Colonic mucosa (tissue), 4 donors: ENCODE measurements at regions not wholly inside any gene's neighbourhood (a gene's known extent, or its start where the extent isn't known, plus 50 kb on each side); places are given as distances from the start of the nearest gene placed in this dataset.

Source experiments
- DNase-seq: peaks from one replicate; pipeline ENCODE4 v3.0.0-alpha.2; 2020
- H3K27ac ChIP-seq: fragments of 200-600 bp; one replicate; pipeline ENCODE4 v1.8.0; 2021
- H3K27me3 ChIP-seq: fragments of 200-600 bp; one replicate; pipeline ENCODE4 v1.8.0; 2021
- H3K36me3 ChIP-seq: fragments of 200-600 bp; one replicate; pipeline ENCODE4 v1.8.0; 2021
- H3K4me1 ChIP-seq: fragments of 200-600 bp; one replicate; pipeline ENCODE4 v1.8.0; 2021; ENCODE audit warnings: mild to moderate bottlenecking
- H3K4me3 ChIP-seq: fragments of 200-600 bp; one replicate; pipeline ENCODE4 v1.8.0; 2021
- H3K9ac ChIP-seq, 2 donors: one replicate each; pipeline ENCODE4 v1.7.0; 2013; ENCODE audit warnings: control low read depth in 2 of 2, low read depth in 2 of 2, low read length in 2 of 2
- H3K9me3 ChIP-seq: fragments of 200-600 bp; one replicate; pipeline ENCODE4 v1.8.0; 2021
- intact Hi-C: fragments of 100-400 bp; cut with DNase I; formaldehyde crosslinking; loops from one replicate; pipeline ENCODE4 v1.14.1; 2022
- TF ChIP-seq, protein P1 (sequence below): fragments of 200-600 bp; IDR thresholded peaks from one replicate; pipeline ENCODE4 v1.8.0; 2022; ENCODE audit warnings: antibody characterized with exemption, mild to moderate bottlenecking
- donor health status: healthy.
- donor health status: DM: no; HTN: no; CAD: no.
- donor health status: DM: no; HTN: no; CAD: no.

DNA sequence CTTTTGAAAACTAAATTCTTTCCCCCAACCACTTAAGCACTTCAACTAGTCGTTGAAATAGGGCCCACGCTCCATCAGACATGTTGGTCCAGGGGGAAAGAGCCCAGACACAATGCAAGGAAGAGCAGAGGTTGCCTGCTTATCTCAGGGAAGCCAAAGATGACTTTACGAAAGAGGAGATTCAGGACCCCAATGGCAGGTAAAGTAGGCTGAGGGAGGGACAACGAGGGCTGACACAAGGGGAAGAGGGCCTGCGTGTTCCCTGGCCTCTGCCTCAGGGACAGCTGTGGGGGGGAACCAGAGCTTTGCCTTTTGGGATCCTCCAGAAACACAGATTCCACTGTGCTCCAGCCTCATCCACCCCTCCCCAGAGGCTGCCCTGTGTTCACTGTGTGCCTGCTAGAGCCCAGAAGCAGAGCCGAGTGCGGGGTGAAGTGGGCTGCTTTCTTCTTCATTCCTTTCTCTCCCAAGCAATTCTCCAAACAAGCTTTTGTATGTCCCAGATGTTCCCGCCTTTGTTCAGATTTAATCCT lies 135.5 kb upstream of the GRIK3 start:
- DNase-seq: no peak

DNA sequence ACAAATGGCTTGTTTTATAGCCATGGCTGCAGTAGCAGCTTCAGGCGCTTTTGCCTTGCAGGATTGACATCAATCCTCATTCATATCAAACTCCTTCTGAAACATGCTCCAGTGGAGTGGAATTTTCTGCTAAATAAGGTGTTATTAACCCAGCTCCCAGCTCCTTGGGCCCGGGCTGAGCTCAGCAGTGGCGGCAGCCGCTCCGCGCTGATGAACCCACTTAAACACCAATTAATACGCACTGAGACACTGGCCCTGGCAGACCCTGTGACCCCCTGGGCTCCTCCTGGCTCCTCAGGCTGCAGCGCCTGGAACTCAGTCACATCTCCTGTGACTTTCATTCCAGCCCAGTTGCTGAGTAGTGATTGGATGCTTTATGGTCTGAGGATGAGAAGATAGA lies 137.4 kb upstream of the GRIK3 start:
- intact Hi-C loops: loop anchor here (10.0 kb wide), 1 partner anchor 467 kb away; no protein-coding TSS in a partner anchor
- H3K36me3 ChIP-seq: no peaks in the 10 kb centered on the region
- no peaks in the 10 kb centered on the region for H3K27me3 ChIP-seq
- H3K27ac ChIP-seq: no peak overlapping the region
- no peaks in the 10 kb centered on the region for H3K9me3 ChIP-seq
- TF ChIP-seq, protein P1, sequence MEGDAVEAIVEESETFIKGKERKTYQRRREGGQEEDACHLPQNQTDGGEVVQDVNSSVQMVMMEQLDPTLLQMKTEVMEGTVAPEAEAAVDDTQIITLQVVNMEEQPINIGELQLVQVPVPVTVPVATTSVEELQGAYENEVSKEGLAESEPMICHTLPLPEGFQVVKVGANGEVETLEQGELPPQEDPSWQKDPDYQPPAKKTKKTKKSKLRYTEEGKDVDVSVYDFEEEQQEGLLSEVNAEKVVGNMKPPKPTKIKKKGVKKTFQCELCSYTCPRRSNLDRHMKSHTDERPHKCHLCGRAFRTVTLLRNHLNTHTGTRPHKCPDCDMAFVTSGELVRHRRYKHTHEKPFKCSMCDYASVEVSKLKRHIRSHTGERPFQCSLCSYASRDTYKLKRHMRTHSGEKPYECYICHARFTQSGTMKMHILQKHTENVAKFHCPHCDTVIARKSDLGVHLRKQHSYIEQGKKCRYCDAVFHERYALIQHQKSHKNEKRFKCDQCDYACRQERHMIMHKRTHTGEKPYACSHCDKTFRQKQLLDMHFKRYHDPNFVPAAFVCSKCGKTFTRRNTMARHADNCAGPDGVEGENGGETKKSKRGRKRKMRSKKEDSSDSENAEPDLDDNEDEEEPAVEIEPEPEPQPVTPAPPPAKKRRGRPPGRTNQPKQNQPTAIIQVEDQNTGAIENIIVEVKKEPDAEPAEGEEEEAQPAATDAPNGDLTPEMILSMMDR: no peak
- DNase-seq: no peak
- H3K9ac ChIP-seq: no peak overlapping the region
- H3K4me1 ChIP-seq: no peaks in the 10 kb centered on the region
- H3K4me3 ChIP-seq: no peak overlapping the region

More for the DNA sequence above, 135.5 kb upstream of the GRIK3 start:
- intact Hi-C loops: loop anchor here (10.0 kb wide), 1 partner anchor 465 kb away; no protein-coding TSS in a partner anchor
- no peak overlapping the region for H3K9ac ChIP-seq
- no peak overlapping the region for H3K4me3 ChIP-seq
- no peaks in the 10 kb centered on the region for H3K9me3 ChIP-seq
- no peak overlapping the region for H3K27ac ChIP-seq
- no peaks in the 10 kb centered on the region for H3K4me1 ChIP-seq
- H3K36me3 ChIP-seq: no peaks in the 10 kb centered on the region
- H3K27me3 ChIP-seq: no peaks in the 10 kb centered on the region
- TF ChIP-seq, protein P1: no peak

DNA sequence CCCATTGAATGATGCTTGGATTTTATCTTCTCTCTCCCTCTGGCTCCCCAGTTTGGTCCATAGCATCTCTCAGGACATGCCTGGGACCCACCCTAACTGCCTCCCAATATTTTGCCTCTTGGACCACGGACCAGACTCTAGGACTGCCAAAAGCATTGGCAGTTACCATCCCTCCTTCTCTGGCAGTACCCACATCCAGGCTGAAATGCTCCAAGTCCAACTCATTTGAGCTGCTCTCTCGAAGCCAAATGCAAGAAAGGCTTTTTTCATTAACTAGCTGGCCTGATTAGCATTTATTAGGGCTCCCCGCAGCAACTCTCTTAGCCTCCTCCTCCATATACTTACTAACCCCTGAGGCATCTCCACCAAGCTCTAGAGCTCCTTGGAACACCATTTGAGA lies 140.0 kb upstream of the GRIK3 start:
- intact Hi-C loops: loop anchor here (10.0 kb wide), 1 partner anchor 470 kb away; no protein-coding TSS in a partner anchor
- TF ChIP-seq, protein P1: no peak
- H3K36me3 ChIP-seq: no peaks in the 10 kb centered on the region
- no peaks in the 10 kb centered on the region for H3K27me3 ChIP-seq
- no peak for DNase-seq
- H3K4me3 ChIP-seq: no peak overlapping the region
- H3K27ac ChIP-seq: no peak overlapping the region
- H3K9ac ChIP-seq: no peak overlapping the region
- H3K4me1 ChIP-seq: no peaks in the 10 kb centered on the region
- no peaks in the 10 kb centered on the region for H3K9me3 ChIP-seq

DNA sequence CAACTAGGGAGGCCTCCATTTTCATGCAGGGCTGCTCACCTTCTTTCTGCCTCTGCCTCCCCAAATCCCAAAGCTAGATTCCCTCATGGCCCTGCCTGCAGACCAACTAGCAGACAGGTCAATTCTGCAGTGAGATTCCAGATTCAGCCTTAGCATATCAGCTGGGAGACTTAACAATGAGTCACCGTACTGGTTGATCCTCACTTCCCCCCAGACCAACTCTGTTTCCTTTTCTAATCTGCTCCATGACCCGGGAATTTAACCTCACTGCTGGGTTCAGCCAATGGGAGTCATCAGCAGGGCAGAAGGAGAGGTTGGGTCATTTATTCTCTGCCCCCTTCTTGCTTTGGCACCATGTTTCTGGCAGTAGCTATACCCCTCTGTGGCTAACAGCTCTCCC lies 140.6 kb upstream of the GRIK3 start:
- TF ChIP-seq, protein P1: no peak
- no peaks in the 10 kb centered on the region for H3K4me1 ChIP-seq
- intact Hi-C loops: loop anchor here (10.0 kb wide), 1 partner anchor 470 kb away; no protein-coding TSS in a partner anchor
- no peak overlapping the region for H3K9ac ChIP-seq
- H3K36me3 ChIP-seq: no peaks in the 10 kb centered on the region
- H3K9me3 ChIP-seq: no peaks in the 10 kb centered on the region
- H3K27ac ChIP-seq: no peak overlapping the region
- no peaks in the 10 kb centered on the region for H3K27me3 ChIP-seq
- DNase-seq: no peak
- no peak overlapping the region for H3K4me3 ChIP-seq

DNA sequence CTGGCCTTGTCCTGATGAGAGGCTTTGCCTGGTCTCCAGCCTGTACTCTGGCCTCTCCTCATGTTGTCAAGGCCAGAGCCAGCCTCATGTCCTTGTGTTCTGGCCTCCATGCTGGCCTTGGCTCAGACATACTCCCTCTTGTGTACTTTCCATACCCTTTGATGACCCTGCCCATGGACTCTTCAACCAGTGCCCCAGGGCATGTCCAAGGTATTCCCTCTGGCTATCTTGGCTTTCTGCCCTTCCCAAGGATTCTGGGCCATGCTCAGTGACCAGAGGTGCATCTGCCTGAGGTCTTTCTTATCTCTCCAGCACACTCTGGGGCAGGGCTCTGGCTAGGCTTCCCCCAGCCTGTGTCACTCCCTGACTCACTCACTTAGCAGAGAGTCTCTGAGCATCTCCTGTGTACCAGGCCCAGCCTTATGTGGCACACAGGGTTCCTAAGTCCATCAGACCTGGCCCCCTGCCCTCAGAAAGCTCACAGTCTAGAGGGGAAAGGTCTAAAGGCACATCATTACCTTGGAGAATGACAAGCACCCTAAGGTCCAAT lies 141.4 kb upstream of the GRIK3 start:
- Histone ChIP-seq H3K4me3 (no peak overlapping the region), H3K9ac (no peak overlapping the region), H3K27me3 (no peaks in the 10 kb centered on the region), H3K9me3 (no peaks in the 10 kb centered on the region), H3K36me3 (no peaks in the 10 kb centered on the region), H3K4me1 (no peaks in the 10 kb centered on the region), H3K27ac (no peak overlapping the region)
- intact Hi-C loops: loop anchor here (10.0 kb wide), 1 partner anchor 471 kb away; no protein-coding TSS in a partner anchor
- TF ChIP-seq, protein P1: no peak
- no peak for DNase-seq
